Stimulated activated CD8-positive, alpha-beta memory T cell treated with anti-CD3 and anti-CD28 coated beads, Interleukin-12 subunit alpha, Interleukin-12 subunit beta, amount 100 ng/mL, for 4 hours (primary cell): ENCODE measurements at regions not wholly inside any gene's neighbourhood (a gene's known extent, or its start where the extent isn't known, plus 50 kb on each side); places are given as distances from the start of the nearest gene placed in this dataset.
"Not testable (repeated sequence)": the region's sequence is repeated elsewhere in the genome, so short reads cannot be mapped to it uniquely, and the experiment has no call there.

Source experiments
- DNase-seq: peaks from one replicate; pipeline ENCODE4 v3.0.0-alpha.2; 2020; ENCODE audit warnings: low read depth

GRCh38 chr19:23984911-23985310 lies 70.2 kb downstream of the ZNF726 start:
- DNase-seq = not testable (repeated sequence)

- DNase-seq = no peak
Observed at GRCh38 chr19:23986623-23987022, 71.9 kb downstream of the ZNF726 start.

- DNase-seq = no peak
Observed at GRCh38 chr19:23991170-23991569, 76.5 kb downstream of the ZNF726 start.

- DNase-seq = no peak
Observed at GRCh38 chr19:23992348-23992747, 77.7 kb downstream of the ZNF726 start.

GRCh38 chr19:23993440-23993839 lies 78.8 kb downstream of the ZNF726 start:
- no peak for DNase-seq

GRCh38 chr19:23996549-23996948 lies 81.9 kb downstream of the ZNF726 start:
- DNase-seq = no peak

- DNase-seq = no peak
Observed at GRCh38 chr19:23998568-23998967, 83.9 kb downstream of the ZNF726 start.

GRCh38 chr19:23999821-24000610 lies 85.3 kb downstream of the ZNF726 start:
- DNase-seq = no peak

- no peak for DNase-seq
Observed at GRCh38 chr19:24000656-24001055, 86.0 kb downstream of the ZNF726 start.

- no peak for DNase-seq
Observed at GRCh38 chr19:24002256-24002945, 84.6 kb upstream of the ZNF254 start.

GRCh38 chr19:24003537-24003936 lies 83.5 kb upstream of the ZNF254 start:
- no peak for DNase-seq

GRCh38 chr19:24004166-24004565 lies 82.8 kb upstream of the ZNF254 start:
- no peak for DNase-seq

GRCh38 chr19:24029941-24030636 lies 56.9 kb upstream of the ZNF254 start:
- no peak for DNase-seq

GRCh38 chr19:24032651-24033050 lies 54.3 kb upstream of the ZNF254 start:
- no peak for DNase-seq

GRCh38 chr19:24033301-24033962 lies 53.6 kb upstream of the ZNF254 start:
- peak; percentile 59 for DNase-seq

- DNase-seq = no peak
Observed at GRCh38 chr19:24033963-24034342, 53.0 kb upstream of the ZNF254 start.

- DNase-seq = not testable (repeated sequence)
Observed at GRCh38 chr19:24035261-24035880, 51.6 kb upstream of the ZNF254 start.
